Mesenchymal stem cell (in vitro differentiated cells and primary cell): ENCODE measurements at regions not wholly inside any gene's neighbourhood (a gene's known extent, or its start where the extent isn't known, plus 50 kb on each side); places are given as distances from the start of the nearest gene placed in this dataset.
A peak's percentile ranks its signal among the peaks of the same experiment; 100 is the strongest.

Source experiments
- DNase-seq: peaks from one replicate; pipeline ENCODE4 v3.0.0-alpha.2; 2013
- H2AFZ ChIP-seq: one replicate; pipeline ENCODE4 v1.6.1; 2013; ENCODE audit warnings: low read depth, mild to moderate bottlenecking, control low read depth, inconsistent platforms, low read length, moderate library complexity
- H2AK5ac ChIP-seq: 2 replicates; pipeline ENCODE4 v1.6.1; 2013; ENCODE audit warnings: low read length, moderate library complexity, mild to moderate bottlenecking, inconsistent platforms; ENCODE audit not compliant: severe bottlenecking
- H2BK120ac ChIP-seq: one replicate; pipeline ENCODE4 v1.6.1; 2013; ENCODE audit warnings: low read depth, mild to moderate bottlenecking, inconsistent platforms, low read length, moderate library complexity
- H2BK12ac ChIP-seq, 2 experiments: one replicate each; pipeline ENCODE4 v1.6.1; 2013; ENCODE audit warnings: inconsistent platforms in 2 of 2, low read length in 2 of 2, mild to moderate bottlenecking in 2 of 2, moderate library complexity in 2 of 2, control low read depth in 1 of 2
- H2BK15ac ChIP-seq: one replicate; pipeline ENCODE4 v1.6.1; 2013; ENCODE audit warnings: mild to moderate bottlenecking, low read depth, inconsistent platforms; ENCODE audit not compliant: poor library complexity, severe bottlenecking
- H2BK5ac ChIP-seq: 2 replicates; pipeline ENCODE4 v1.6.1; 2013; ENCODE audit warnings: low read depth, mild to moderate bottlenecking, low read length, control low read depth, inconsistent platforms; ENCODE audit not compliant: poor library complexity, severe bottlenecking
- H3K14ac ChIP-seq, 2 experiments: one replicate each; pipeline ENCODE4 v1.6.1; 2013; ENCODE audit warnings: inconsistent platforms in 2 of 2, low read length in 2 of 2, control low read depth in 1 of 2, mild to moderate bottlenecking in 1 of 2, moderate library complexity in 1 of 2
- H3K18ac ChIP-seq, 2 experiments: one replicate each; pipeline ENCODE4 v1.6.1; 2013; ENCODE audit warnings: inconsistent platforms in 2 of 2, low read length in 2 of 2, control low read depth in 1 of 2, low read depth in 1 of 2, mild to moderate bottlenecking in 1 of 2
- H3K23ac ChIP-seq, 2 experiments: one replicate each; pipeline ENCODE4 v1.6.1; 2013; ENCODE audit warnings: inconsistent platforms in 2 of 2, low read length in 2 of 2, mild to moderate bottlenecking in 2 of 2, moderate library complexity in 2 of 2, control low read depth in 1 of 2
- H3K27ac ChIP-seq: 2 replicates; pipeline ENCODE4 v1.5.1; 2013; ENCODE audit warnings: mild to moderate bottlenecking, moderate library complexity, low read length, control low read depth, inconsistent platforms; ENCODE audit not compliant: poor library complexity, severe bottlenecking
- H3K27me3 ChIP-seq, 2 experiments: 2 replicates each; pipeline versions ENCODE4 v1.6.1 to v1.7.0; 2013; ENCODE audit warnings: low read length in 2 of 2, mild to moderate bottlenecking in 2 of 2, moderate library complexity in 2 of 2, control low read depth in 1 of 2, inconsistent platforms in 1 of 2; ENCODE audit not compliant: control insufficient read depth in 1 of 2, insufficient read depth in 1 of 2
- H3K36me3 ChIP-seq, 2 experiments: 2 replicates each; pipeline versions ENCODE4 v1.6.1 to v1.7.0; 2013; ENCODE audit warnings: low read length in 2 of 2, control low read depth in 1 of 2, inconsistent platforms in 1 of 2, low read depth in 1 of 2, mild to moderate bottlenecking in 1 of 2; ENCODE audit not compliant: insufficient read depth in 2 of 2, control insufficient read depth in 1 of 2
- H3K4ac ChIP-seq, 2 experiments: one replicate each; pipeline ENCODE4 v1.6.1; 2013; ENCODE audit warnings: inconsistent platforms in 2 of 2, low read length in 2 of 2, mild to moderate bottlenecking in 2 of 2, moderate library complexity in 2 of 2, control low read depth in 1 of 2, low read depth in 1 of 2
- H3K4me1 ChIP-seq: 2 replicates; pipeline ENCODE4 v1.6.1; 2013; ENCODE audit warnings: low read depth, low read length, control low read depth; ENCODE audit not compliant: control insufficient read depth, insufficient read depth
- H3K4me2 ChIP-seq: 2 replicates; pipeline ENCODE4 v1.6.1; 2013; ENCODE audit warnings: low read length, mild to moderate bottlenecking, inconsistent platforms; ENCODE audit not compliant: poor library complexity, severe bottlenecking
- H3K4me3 ChIP-seq, 2 experiments: 2 replicates each; pipeline versions ENCODE4 v1.5.1 to v1.7.0; 2013; ENCODE audit warnings: low read length in 2 of 2, mild to moderate bottlenecking in 2 of 2, control low read depth in 1 of 2, low read depth in 1 of 2; ENCODE audit not compliant: insufficient read depth in 1 of 2
- H3K79me1 ChIP-seq: replicated peaks from 2 replicates; pipeline ENCODE4 v1.6.1; 2013; ENCODE audit warnings: mild to moderate bottlenecking, control low read depth, low read length, inconsistent platforms; ENCODE audit not compliant: poor library complexity, severe bottlenecking
- H3K9ac ChIP-seq: 2 replicates; pipeline ENCODE4 v1.7.0; 2013; ENCODE audit warnings: mild to moderate bottlenecking, low read length, moderate library complexity
- H3K9me3 ChIP-seq: 2 replicates; pipeline ENCODE4 v1.7.0; 2013; ENCODE audit warnings: mild to moderate bottlenecking, low read length; ENCODE audit not compliant: control insufficient read depth
- H4K8ac ChIP-seq: one replicate; pipeline ENCODE4 v1.6.1; 2013; ENCODE audit warnings: inconsistent platforms, mild to moderate bottlenecking, low read length, moderate library complexity
- H4K91ac ChIP-seq: one replicate; pipeline ENCODE4 v1.6.1; 2013; ENCODE audit warnings: mild to moderate bottlenecking, low read length, inconsistent platforms
- WGBS: methylation state at CpG from one replicate; pipeline ENCODE4 v1.1.7; 2013; ENCODE audit warnings: mixed read lengths; 5-methylcytosine and 5-hydroxymethylcytosine counted together

DNA sequence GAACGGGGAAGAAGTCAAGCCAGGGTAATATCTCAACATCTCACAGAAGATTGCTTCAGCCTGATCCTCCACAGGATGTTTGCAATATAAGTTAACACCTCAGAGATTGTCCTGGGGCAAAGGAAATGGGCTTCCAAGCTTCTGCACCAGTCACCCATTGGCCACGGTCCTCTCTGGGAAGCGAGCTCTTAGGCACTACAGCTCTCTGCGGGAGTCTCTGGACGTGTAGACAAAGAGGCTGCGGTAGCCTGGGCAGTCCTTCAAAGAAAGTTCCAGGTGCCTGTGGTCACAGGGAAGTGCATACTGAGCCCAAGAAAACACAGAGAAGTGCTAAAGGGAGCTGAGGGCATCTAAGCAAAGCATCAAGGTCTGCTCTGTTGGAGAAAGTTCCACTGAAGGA, 805.7 kb downstream of the DIAPH3 start:
- Histone ChIP-seq H2AFZ (no peak overlapping the region), H3K4me1 (no peaks in the 10 kb centered on the region), H2BK15ac (no peak overlapping the region), H3K4me3 (no peak overlapping the region), H2BK12ac (no peak overlapping the region), H3K4me2 (no peak overlapping the region), H2BK120ac (no peak overlapping the region), H3K79me1 (no peaks in the 10 kb centered on the region), H2BK5ac (no peak overlapping the region), H3K18ac (no peak overlapping the region), H3K9ac (no peak overlapping the region), H3K9me3 (no peaks in the 10 kb centered on the region), H3K27me3 (no peaks in the 10 kb centered on the region), H3K4ac (no peak overlapping the region), H2AK5ac (no peak overlapping the region), H3K23ac (no peak overlapping the region), H3K14ac (no peak overlapping the region), H3K36me3 (no peaks in the 10 kb centered on the region), H4K91ac (no peak overlapping the region), H3K27ac (no peak overlapping the region), H4K8ac (no peak overlapping the region)
- peak; percentile 47 for DNase-seq
- 41% methylated on average over 6 of the region's 6 CpGs for WGBS

DNA sequence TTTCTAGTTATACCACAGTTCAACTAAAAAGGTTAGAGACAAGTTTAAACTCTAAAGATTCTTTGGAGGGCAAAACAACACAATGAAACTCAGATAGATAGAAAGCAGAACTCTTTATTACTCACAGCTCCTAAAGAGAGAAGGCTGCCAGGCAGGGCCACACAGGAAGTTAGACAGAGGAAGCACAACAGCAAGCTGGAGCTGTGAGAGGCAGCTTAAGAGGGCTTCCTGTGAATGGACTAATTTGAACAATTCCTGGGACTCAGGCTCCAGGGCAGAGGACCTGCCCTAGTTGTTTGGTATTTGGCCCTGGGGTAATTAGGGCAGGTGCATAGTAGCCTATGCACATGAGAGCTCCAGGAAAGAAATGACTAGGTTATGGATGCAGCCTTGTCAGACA, 803.6 kb downstream of the DIAPH3 start:
- DNase-seq, result no peak
- H2AK5ac ChIP-seq, result no peak overlapping the region
- no peak overlapping the region for H3K14ac ChIP-seq
- H3K4me2 ChIP-seq, result no peak overlapping the region
- H3K4ac ChIP-seq, result no peak overlapping the region
- no peaks in the 10 kb centered on the region for H3K4me1 ChIP-seq
- peak overlapping the region; percentile 39 for H4K8ac ChIP-seq
- no peaks in the 10 kb centered on the region for H3K36me3 ChIP-seq
- H3K9ac ChIP-seq, result no peak overlapping the region
- H4K91ac ChIP-seq, result no peak overlapping the region
- H3K79me1 ChIP-seq, result no peaks in the 10 kb centered on the region
- H3K23ac ChIP-seq, result no peak overlapping the region
- H3K18ac ChIP-seq, result no peak overlapping the region
- H2BK12ac ChIP-seq, result no peak overlapping the region
- no peaks in the 10 kb centered on the region for H3K27me3 ChIP-seq
- H2BK5ac ChIP-seq, result no peak overlapping the region
- H3K4me3 ChIP-seq, result no peak overlapping the region
- no peak overlapping the region for H2BK120ac ChIP-seq
- no peak overlapping the region for H2BK15ac ChIP-seq
- H2AFZ ChIP-seq, result no peak overlapping the region
- H3K27ac ChIP-seq, result no peak overlapping the region
- H3K9me3 ChIP-seq, result no peaks in the 10 kb centered on the region

GRCh38 chr13:59360916-59361315, 802.8 kb downstream of the DIAPH3 start:
- no peak overlapping the region for H2BK15ac ChIP-seq
- H3K4ac ChIP-seq, result no peak overlapping the region
- no peaks in the 10 kb centered on the region for H3K79me1 ChIP-seq
- H2BK12ac ChIP-seq, result no peak overlapping the region
- H2BK5ac ChIP-seq, result no peak overlapping the region
- DNase-seq, result no peak
- H3K4me1 ChIP-seq, result no peaks in the 10 kb centered on the region
- H3K27me3 ChIP-seq, result no peaks in the 10 kb centered on the region
- no peak overlapping the region for H3K4me3 ChIP-seq
- H3K27ac ChIP-seq, result no peak overlapping the region
- no peak overlapping the region for H2AFZ ChIP-seq
- no peak overlapping the region for H4K8ac ChIP-seq
- no peaks in the 10 kb centered on the region for H3K36me3 ChIP-seq
- H2AK5ac ChIP-seq, result no peak overlapping the region
- H2BK120ac ChIP-seq, result no peak overlapping the region
- no peak overlapping the region for H3K18ac ChIP-seq
- H3K9me3 ChIP-seq, result no peaks in the 10 kb centered on the region
- no peak overlapping the region for H3K9ac ChIP-seq
- H3K14ac ChIP-seq, result no peak overlapping the region
- H3K4me2 ChIP-seq, result no peak overlapping the region
- no peak overlapping the region for H3K23ac ChIP-seq
- no peak overlapping the region for H4K91ac ChIP-seq

DNA sequence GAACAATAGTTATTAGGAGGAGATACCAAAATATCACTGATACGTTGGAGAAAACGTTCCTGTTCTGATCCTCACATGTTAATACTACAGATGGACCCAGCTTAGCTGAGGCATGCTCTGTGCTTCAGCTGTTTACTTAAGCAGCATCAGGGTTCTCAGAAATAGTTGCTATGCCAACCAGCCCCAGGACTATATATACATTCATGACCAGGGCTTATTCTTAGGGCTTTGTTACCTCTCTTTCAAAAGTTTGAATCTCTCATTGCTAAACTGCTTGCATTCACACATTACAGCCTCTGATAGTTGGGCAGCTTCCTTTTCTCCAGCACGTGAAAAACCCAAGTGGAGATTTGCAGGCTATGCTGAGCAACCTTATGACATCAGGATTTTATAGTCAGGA, 800.4 kb downstream of the DIAPH3 start:
- no peaks in the 10 kb centered on the region for H3K79me1 ChIP-seq
- H3K4me1 ChIP-seq, result no peaks in the 10 kb centered on the region
- H2BK12ac ChIP-seq, result no peak overlapping the region
- no peak overlapping the region for H4K8ac ChIP-seq
- no peak overlapping the region for H2AFZ ChIP-seq
- no peak overlapping the region for H2AK5ac ChIP-seq
- no peaks in the 10 kb centered on the region for H3K27me3 ChIP-seq
- no peak overlapping the region for H4K91ac ChIP-seq
- no peak overlapping the region for H2BK120ac ChIP-seq
- no peak overlapping the region for H3K23ac ChIP-seq
- WGBS, result 84% methylated on average over 3 of the region's 3 CpGs
- no peak overlapping the region for H3K27ac ChIP-seq
- no peak overlapping the region for H3K18ac ChIP-seq
- no peak overlapping the region for H3K4me3 ChIP-seq
- H2BK15ac ChIP-seq, result no peak overlapping the region
- no peaks in the 10 kb centered on the region for H3K9me3 ChIP-seq
- no peak overlapping the region for H3K14ac ChIP-seq
- no peaks in the 10 kb centered on the region for H3K36me3 ChIP-seq
- no peak overlapping the region for H3K4ac ChIP-seq
- H2BK5ac ChIP-seq, result no peak overlapping the region
- DNase-seq, result no peak
- no peak overlapping the region for H3K4me2 ChIP-seq
- H3K9ac ChIP-seq, result no peak overlapping the region
